ENCODE measurements at regions not wholly inside any gene's neighbourhood (a gene's known extent, or its start where the extent isn't known, plus 50 kb on each side); places are given as distances from the start of the nearest gene placed in this dataset.
"Not testable (repeated sequence)": the region's sequence is repeated elsewhere in the genome, so short reads cannot be mapped to it uniquely, and the experiment has no call there.

GRCh38 chr1:244156617-244157016, 105.5 kb downstream of the ZBTB18 start:
- TF ChIP-seq CTCF, POLR2A (IDR thresholded peaks at IDR 0.05): not testable (repeated sequence)

Data from lower leg skin (tissue), 3 donors.